GM21526 (cell line): ENCODE measurements at regions not wholly inside any gene's neighbourhood (a gene's known extent, or its start where the extent isn't known, plus 50 kb on each side); places are given as distances from the start of the nearest gene placed in this dataset.
"Not testable (repeated sequence)": the region's sequence is repeated elsewhere in the genome, so short reads cannot be mapped to it uniquely, and the experiment has no call there.

Experiments
- ATAC-seq: cut with Tn5 transposase; IDR thresholded peaks from one replicate; pipeline ENCODE4 v1.9.1; 2021; ENCODE audit warnings: moderate library complexity; ENCODE audit not compliant: unreplicated experiment, low FRiP score

DNA sequence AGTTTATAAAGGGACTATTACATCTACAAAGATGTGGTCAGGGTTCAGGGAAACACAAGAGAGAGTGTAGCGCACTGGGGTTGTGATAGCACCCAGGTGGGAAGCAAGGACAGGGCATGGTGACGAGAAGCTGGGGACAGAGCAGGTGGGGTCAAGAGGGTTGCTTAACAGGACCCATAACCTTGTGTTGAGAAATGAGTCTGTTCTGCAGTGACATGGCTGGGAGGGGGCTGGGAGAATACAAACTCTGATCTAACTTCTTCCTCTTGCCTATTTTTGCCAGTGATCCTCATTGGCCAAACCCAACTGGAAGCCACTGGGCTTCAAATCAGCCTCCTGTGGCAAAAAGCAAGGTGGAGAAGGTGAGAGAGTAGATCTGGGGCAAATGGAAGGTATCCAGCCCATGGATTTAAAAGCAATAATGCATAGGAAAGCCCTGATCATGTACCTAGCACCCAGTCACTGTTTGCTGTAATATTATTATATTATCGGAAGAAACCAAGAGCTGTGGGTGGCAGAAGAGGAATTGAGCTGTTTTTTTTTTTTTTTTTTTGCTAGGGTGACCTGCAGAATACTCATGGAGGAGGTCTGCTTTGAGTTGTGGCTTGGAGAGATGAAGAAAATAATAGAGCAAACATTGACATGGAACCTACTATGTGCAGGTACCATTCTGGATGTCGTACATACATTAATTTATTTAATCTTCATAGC, 76.9 kb upstream of the ZFHX3 start:
- no peak for ATAC-seq

DNA sequence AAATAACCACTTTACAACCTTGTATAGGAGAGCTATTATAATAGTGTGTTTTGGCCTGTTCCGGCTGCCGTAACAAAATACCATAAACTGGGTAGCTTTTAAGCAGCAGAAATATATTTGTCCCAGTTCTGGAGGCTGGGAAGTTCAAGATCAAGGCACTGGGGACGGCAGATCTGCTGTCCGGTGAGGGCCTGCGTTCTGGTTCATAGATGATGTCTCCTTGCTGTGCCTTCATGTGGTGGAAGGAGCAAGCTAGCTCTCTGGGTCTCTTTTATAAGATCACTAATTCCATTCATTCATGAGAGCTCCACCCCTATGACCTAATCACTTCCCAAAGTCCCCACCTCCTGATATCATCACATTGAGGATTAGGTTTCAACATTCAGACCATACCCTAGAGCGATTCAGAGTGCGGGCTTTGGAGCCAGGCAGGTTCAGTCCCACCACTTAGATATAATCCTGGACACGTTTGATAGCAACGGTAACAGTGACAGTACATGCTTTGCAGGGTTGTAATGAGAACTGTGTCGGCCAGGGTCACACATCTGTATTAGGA, 76.2 kb upstream of the ZFHX3 start:
- ATAC-seq, result no peak

DNA sequence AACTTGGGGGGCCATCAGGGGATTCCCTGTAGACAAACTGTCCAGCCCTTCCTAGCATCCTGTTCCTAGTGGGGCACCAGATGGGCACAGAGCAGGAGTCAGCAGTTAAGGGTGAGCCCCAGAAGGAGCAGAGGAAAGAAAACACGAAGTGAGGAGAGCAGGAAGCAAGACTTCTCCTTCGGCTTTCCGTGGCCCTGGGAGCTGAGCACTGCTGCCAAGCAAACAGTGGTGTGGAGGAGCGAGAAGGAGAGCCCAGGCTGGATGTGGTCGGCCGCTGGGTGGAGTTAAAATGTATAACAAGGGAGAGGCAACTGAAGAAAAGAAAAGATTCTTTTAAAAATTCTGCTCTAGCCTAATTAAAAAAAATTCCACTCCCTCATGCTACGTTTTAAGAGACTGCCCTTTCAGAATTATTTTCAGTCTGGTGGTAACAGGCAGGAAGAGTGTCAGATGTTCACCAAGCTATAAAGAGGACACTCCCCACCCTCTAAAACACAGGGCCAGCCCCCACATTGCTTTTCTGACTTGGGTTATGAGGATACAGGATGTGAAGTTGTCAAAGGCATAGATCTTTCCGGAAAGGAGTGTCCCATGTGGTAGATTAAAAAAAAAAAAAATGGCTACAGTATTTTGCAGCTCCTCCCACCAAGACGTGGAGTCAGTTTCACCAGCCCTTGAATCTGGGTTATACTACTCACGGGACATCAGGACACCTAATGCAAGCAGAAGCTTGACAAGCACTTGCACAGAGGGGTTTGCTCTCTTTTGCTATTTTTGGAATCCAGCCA, 74.9 kb upstream of the ZFHX3 start:
- no peak for ATAC-seq

- no peak for ATAC-seq
Observed at GRCh38 chr16:73116576-73116975, 68.6 kb upstream of the ZFHX3 start.

- no peak for ATAC-seq
Observed at GRCh38 chr16:73113336-73113735, 65.4 kb upstream of the ZFHX3 start.

GRCh38 chr16:73108195-73108963, 60.5 kb upstream of the ZFHX3 start:
- ATAC-seq, result no peak

DNA sequence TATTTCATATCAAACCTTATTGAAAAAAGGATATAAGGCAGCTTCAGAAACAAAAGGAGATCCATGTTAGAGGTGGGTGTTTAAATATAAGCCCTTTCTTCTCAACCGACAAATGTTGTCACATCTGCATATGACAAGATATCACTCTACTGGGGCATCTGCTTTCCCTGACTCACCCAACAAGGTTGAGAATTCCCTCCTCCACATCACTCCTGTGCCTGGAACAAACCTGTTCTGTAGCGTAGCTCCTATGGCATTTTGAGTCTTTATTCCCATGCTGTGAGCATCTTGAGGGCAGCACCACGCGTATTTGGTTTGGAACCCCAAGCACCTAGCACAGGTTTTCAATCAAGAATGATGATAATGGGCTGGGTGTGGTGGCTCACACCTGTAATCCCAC, 59.4 kb upstream of the ZFHX3 start:
- no peak for ATAC-seq

DNA sequence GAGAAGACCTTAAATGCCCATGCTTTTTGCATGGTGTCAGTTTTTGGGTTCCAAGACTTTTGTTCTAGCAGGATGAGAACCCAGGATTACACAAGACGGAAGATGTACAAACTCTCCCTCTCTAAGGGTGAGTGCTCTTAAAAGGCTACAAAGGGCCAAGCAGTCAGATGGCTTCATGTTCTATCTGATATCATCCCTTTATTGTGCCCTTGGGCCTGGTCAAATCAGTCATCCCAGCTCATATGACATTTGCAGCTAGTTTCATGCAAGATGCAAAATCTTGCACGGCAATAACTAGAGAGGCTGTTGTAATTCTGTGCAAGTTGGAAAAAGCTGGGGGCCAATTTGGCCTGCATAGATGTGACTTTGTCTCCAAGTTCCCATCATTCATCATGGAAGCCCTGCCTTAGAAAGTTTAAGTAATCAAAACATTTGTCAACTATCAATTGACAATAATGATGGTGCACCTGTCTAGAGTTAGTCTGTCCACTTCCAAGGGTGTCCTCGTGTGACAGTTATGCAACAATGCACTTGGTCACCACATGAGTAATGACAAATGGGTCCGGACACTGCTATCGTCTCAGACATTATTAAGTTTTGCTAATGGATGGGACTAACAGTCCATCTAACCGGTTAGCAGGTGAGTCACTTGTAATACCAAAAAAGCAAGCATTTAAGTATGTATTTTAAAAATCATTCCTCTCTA, 58.6 kb upstream of the ZFHX3 start:
- ATAC-seq, result no peak

DNA sequence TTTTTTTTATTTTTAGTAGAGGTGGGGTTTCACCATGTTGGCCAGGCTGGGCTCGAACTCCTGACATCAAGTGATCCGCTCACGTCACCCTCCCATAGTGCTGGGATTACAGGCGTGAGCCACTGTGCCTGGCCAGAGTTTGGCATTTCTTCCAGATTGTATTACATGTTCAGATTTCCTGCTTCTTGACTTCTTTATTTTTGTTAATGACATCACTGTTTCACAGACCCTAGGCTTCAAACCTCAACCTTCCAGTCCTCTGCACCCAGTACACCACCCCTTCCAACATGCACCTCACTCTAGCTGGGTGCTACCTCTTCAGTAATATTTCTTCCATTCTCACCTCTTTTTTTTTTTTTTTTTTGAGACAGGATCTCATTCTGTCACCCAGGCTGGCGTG, 53.6 kb upstream of the ZFHX3 start:
- no peak for ATAC-seq

- ATAC-seq, result not testable (repeated sequence)
Observed at GRCh38 chr16:73099601-73100000, 51.7 kb upstream of the ZFHX3 start.
